ENCODE measurements at regions not wholly inside any gene's neighbourhood (a gene's known extent, or its start where the extent isn't known, plus 50 kb on each side); places are given as distances from the start of the nearest gene placed in this dataset.
"Not testable (repeated sequence)": the region's sequence is repeated elsewhere in the genome, so short reads cannot be mapped to it uniquely, and the experiment has no call there.

GRCh38 chr21:17679002-17679600 lies 66.4 kb upstream of the BTG3 start:
- DNase-seq (ENCODE audit: low read depth) = no peak

- DNase-seq (ENCODE audit: low read depth) = not testable (repeated sequence)
Observed at GRCh38 chr21:17676930-17677329, 64.2 kb upstream of the BTG3 start.

GRCh38 chr21:17674106-17674505 lies 61.4 kb upstream of the BTG3 start:
- no peak for DNase-seq (ENCODE audit: low read depth)

- no peak for DNase-seq (ENCODE audit: low read depth)
Observed at GRCh38 chr21:17673261-17674020, 60.7 kb upstream of the BTG3 start.

- no peak for DNase-seq (ENCODE audit: low read depth)
Observed at GRCh38 chr21:17671733-17672132, 59.0 kb upstream of the BTG3 start.

GRCh38 chr21:17668479-17669140 lies 55.9 kb upstream of the BTG3 start:
- no peak for DNase-seq (ENCODE audit: low read depth)

- DNase-seq (ENCODE audit: low read depth) = no peak
Observed at GRCh38 chr21:17667256-17667655, 54.6 kb upstream of the BTG3 start.
